ENCODE measurements at regions not wholly inside any gene's neighbourhood (a gene's known extent, or its start where the extent isn't known, plus 50 kb on each side); places are given as distances from the start of the nearest gene placed in this dataset.

DNA sequence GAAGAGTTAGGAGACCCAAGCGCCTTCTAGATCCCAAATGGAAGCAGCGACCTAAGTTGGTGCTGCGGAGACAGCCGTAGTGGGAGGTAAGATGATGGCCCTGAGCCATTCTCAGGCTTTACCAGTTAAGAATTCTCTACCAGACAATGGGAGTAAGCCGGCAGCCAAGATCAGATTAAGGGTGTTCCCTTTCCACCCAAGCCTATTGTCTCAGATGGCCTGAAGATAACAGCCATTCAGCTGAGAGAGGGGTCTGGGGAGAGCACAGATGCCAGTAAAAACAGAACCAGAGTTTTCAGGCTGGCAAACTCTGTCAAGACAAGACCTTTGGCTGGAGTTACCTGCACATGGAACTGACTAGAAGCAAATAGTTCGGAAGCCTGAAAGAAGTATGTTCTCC, 191.7 kb upstream of the HAAO start:
- TF ChIP-seq RAD21 (IDR thresholded peaks at IDR 0.05; ENCODE audit: low read depth) (no peak), YY1 (IDR thresholded peaks at IDR 0.05; ENCODE audit: extremely low read depth, insufficient replicate concordance, low read depth, low read length) (no peak), EZH2phosphoT487 (IDR thresholded peaks at IDR 0.05; ENCODE audit: borderline replicate concordance) (no peak), JUND (IDR thresholded peaks at IDR 0.05) (no peak)
- TF ChIP-seq, protein P1, sequence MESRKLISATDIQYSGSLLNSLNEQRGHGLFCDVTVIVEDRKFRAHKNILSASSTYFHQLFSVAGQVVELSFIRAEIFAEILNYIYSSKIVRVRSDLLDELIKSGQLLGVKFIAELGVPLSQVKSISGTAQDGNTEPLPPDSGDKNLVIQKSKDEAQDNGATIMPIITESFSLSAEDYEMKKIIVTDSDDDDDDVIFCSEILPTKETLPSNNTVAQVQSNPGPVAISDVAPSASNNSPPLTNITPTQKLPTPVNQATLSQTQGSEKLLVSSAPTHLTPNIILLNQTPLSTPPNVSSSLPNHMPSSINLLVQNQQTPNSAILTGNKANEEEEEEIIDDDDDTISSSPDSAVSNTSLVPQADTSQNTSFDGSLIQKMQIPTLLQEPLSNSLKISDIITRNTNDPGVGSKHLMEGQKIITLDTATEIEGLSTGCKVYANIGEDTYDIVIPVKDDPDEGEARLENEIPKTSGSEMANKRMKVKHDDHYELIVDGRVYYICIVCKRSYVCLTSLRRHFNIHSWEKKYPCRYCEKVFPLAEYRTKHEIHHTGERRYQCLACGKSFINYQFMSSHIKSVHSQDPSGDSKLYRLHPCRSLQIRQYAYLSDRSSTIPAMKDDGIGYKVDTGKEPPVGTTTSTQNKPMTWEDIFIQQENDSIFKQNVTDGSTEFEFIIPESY (IDR thresholded peaks at IDR 0.05; ENCODE audit: extremely low read depth, insufficient replicate concordance, low read length), result no peak
- TF ChIP-seq, protein P2, sequence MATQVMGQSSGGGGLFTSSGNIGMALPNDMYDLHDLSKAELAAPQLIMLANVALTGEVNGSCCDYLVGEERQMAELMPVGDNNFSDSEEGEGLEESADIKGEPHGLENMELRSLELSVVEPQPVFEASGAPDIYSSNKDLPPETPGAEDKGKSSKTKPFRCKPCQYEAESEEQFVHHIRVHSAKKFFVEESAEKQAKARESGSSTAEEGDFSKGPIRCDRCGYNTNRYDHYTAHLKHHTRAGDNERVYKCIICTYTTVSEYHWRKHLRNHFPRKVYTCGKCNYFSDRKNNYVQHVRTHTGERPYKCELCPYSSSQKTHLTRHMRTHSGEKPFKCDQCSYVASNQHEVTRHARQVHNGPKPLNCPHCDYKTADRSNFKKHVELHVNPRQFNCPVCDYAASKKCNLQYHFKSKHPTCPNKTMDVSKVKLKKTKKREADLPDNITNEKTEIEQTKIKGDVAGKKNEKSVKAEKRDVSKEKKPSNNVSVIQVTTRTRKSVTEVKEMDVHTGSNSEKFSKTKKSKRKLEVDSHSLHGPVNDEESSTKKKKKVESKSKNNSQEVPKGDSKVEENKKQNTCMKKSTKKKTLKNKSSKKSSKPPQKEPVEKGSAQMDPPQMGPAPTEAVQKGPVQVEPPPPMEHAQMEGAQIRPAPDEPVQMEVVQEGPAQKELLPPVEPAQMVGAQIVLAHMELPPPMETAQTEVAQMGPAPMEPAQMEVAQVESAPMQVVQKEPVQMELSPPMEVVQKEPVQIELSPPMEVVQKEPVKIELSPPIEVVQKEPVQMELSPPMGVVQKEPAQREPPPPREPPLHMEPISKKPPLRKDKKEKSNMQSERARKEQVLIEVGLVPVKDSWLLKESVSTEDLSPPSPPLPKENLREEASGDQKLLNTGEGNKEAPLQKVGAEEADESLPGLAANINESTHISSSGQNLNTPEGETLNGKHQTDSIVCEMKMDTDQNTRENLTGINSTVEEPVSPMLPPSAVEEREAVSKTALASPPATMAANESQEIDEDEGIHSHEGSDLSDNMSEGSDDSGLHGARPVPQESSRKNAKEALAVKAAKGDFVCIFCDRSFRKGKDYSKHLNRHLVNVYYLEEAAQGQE (IDR thresholded peaks at IDR 0.05; ENCODE audit: low read depth), result no peak
- TF ChIP-seq, protein P3, sequence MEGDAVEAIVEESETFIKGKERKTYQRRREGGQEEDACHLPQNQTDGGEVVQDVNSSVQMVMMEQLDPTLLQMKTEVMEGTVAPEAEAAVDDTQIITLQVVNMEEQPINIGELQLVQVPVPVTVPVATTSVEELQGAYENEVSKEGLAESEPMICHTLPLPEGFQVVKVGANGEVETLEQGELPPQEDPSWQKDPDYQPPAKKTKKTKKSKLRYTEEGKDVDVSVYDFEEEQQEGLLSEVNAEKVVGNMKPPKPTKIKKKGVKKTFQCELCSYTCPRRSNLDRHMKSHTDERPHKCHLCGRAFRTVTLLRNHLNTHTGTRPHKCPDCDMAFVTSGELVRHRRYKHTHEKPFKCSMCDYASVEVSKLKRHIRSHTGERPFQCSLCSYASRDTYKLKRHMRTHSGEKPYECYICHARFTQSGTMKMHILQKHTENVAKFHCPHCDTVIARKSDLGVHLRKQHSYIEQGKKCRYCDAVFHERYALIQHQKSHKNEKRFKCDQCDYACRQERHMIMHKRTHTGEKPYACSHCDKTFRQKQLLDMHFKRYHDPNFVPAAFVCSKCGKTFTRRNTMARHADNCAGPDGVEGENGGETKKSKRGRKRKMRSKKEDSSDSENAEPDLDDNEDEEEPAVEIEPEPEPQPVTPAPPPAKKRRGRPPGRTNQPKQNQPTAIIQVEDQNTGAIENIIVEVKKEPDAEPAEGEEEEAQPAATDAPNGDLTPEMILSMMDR (IDR thresholded peaks at IDR 0.05 in 2 of 3, conservative IDR thresholded peaks at IDR 0.05 in 1 of 3; ENCODE audit: borderline replicate concordance in 1 of 3, insufficient read depth in 1 of 3, low read depth in 2 of 3, low read length in 2 of 3), result no peak
